ENCODE measurements at regions not wholly inside any gene's neighbourhood (a gene's known extent, or its start where the extent isn't known, plus 50 kb on each side); places are given as distances from the start of the nearest gene placed in this dataset.
"Not testable (repeated sequence)": the region's sequence is repeated elsewhere in the genome, so short reads cannot be mapped to it uniquely, and the experiment has no call there.

- not testable (repeated sequence) for TF ChIP-seq ZNF274 (IDR thresholded peaks at IDR 0.05; ENCODE audit: borderline replicate concordance, extremely low read depth, low read length); MAFK (IDR thresholded peaks at IDR 0.05; ENCODE audit: low read depth, low read length); POLR2AphosphoS5 (IDR thresholded peaks at IDR 0.05; ENCODE audit: low read depth, low read length); ATF2 (IDR thresholded peaks at IDR 0.05; ENCODE audit: low read length); CTCF (IDR thresholded peaks at IDR 0.05; ENCODE audit: control extremely low read depth in 1 of 3, insufficient read depth in 1 of 3, low read depth in 1 of 3, low read length in 3 of 3)
Observed at GRCh38 chr21:5246416-5246815, 5275.0 kb upstream of the TPTE start.

All from H1 (cell line).